ENCODE measurements at regions not wholly inside any gene's neighbourhood (a gene's known extent, or its start where the extent isn't known, plus 50 kb on each side); places are given as distances from the start of the nearest gene placed in this dataset.

- TF ChIP-seq CTCF (IDR thresholded peaks at IDR 0.05) (no peak), EZH2 (IDR thresholded peaks at IDR 0.05; ENCODE audit: borderline replicate concordance, insufficient read depth, low read depth, low read length, poor library complexity, severe bottlenecking) (no peak)
Observed at GRCh38 chr6:18047406-18047805, 60.0 kb upstream of the KIF13A start.
